ENCODE measurements at regions not wholly inside any gene's neighbourhood (a gene's known extent, or its start where the extent isn't known, plus 50 kb on each side); places are given as distances from the start of the nearest gene placed in this dataset.

- TF ChIP-seq CTCF (IDR thresholded peaks at IDR 0.05): no peak
These were observed 144.8 kb upstream of the CEP162 start for GRCh38 chr6:84372290-84372689.

DNA sequence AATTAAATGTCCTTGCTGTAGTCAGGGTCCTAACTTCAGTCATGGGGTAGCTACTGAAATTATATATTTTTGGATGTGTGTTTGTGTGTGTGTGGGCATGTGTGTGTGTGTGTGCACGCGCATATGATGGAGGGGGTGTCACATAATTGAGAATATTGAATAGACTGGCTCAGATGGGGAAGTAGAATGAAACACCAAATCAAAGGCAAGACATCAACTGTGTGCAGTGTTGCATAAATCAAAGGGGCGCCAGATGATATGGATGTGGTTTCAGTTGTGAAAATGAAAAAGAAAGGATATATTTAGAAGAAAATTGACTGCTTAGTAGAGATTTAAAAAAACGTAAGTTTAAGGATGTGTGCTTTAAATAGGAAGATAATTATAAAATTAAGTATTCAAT, 144.2 kb upstream of the CEP162 start:
- Histone ChIP-seq H3K4me1 (no peaks in the 10 kb centered on the region), H3K27ac (no peak overlapping the region), H3K36me3 (no peaks in the 10 kb centered on the region), H3K4me3 (no peak overlapping the region), H3K9me3 (no peaks in the 10 kb centered on the region), H3K27me3 (ENCODE audit: low read depth) (no peaks in the 10 kb centered on the region)
- TF ChIP-seq CTCF (IDR thresholded peaks at IDR 0.05): no peak
- DNase-seq (no peak), ATAC-seq (no peak)
- intact Hi-C loops (cut with DNase I): no loop called here

More at GRCh38 chr6:84372290-84372689, 144.8 kb upstream of the CEP162 start:
- no peak overlapping the region for H3K27ac ChIP-seq
- intact Hi-C loops (cut with DNase I): no loop called here
- H3K27me3 ChIP-seq (ENCODE audit: low read depth): no peaks in the 10 kb centered on the region
- ATAC-seq: no peak
- H3K9me3 ChIP-seq: no peaks in the 10 kb centered on the region
- no peak for DNase-seq
- no peak overlapping the region for H3K4me3 ChIP-seq
- H3K36me3 ChIP-seq: no peaks in the 10 kb centered on the region
- H3K4me1 ChIP-seq: no peaks in the 10 kb centered on the region

GRCh38 chr6:84362193-84362821, 134.9 kb upstream of the CEP162 start:
- Histone ChIP-seq H3K4me3 (no peak overlapping the region), H3K4me1 (no peaks in the 10 kb centered on the region), H3K27ac (no peak overlapping the region), H3K27me3 (ENCODE audit: low read depth) (no peaks in the 10 kb centered on the region), H3K36me3 (no peaks in the 10 kb centered on the region), H3K9me3 (no peaks in the 10 kb centered on the region)
- intact Hi-C loops (cut with DNase I): no loop called here
- no peak for DNase-seq
- no peak for TF ChIP-seq CTCF (IDR thresholded peaks at IDR 0.05)
- ATAC-seq: no peak

DNA sequence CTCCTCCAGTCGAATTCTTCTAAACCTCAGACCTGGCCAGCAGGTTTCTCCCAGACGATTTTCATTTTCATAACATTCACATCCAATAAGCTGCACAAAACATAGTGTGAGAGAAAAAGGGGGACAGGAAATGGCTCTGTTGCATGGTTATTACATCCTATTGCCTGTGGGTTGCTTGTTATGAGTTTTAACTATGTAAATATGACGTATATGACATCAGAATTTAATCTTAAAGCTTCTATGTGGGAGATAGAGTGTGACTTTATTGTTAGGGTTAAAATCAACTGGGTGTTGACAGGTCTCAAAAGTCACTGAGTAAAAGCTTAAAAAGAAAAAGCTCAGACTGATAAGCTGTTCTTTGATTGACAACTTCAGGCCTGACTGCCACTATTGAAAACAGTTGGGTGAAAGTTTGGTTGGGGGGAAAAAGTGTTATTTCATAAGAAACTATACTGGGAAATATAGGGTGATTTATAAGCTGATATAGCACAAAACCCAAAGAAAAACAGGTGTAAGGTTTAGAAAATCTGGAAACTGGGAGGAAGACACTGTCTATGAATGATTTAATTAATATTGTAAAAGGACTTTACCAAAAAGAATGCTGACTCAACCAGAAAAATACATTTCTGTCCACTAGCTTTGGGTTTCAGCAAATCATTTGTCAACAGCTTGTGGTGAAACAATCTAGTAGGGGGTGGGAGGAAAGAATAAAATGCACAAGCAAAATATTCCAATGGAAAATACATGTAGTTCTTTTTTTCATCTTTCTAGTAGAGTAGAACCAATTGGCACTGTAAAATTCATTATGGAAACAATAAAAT, 134.1 kb upstream of the CEP162 start:
- intact Hi-C loops (cut with DNase I): no loop called here
- no peaks in the 10 kb centered on the region for H3K27me3 ChIP-seq (ENCODE audit: low read depth)
- no peak for ATAC-seq
- TF ChIP-seq CTCF (IDR thresholded peaks at IDR 0.05): no peak
- DNase-seq: no peak
- no peaks in the 10 kb centered on the region for H3K4me1 ChIP-seq
- no peak overlapping the region for H3K4me3 ChIP-seq
- H3K27ac ChIP-seq: no peak overlapping the region
- H3K9me3 ChIP-seq: no peaks in the 10 kb centered on the region
- H3K36me3 ChIP-seq: no peaks in the 10 kb centered on the region

DNA sequence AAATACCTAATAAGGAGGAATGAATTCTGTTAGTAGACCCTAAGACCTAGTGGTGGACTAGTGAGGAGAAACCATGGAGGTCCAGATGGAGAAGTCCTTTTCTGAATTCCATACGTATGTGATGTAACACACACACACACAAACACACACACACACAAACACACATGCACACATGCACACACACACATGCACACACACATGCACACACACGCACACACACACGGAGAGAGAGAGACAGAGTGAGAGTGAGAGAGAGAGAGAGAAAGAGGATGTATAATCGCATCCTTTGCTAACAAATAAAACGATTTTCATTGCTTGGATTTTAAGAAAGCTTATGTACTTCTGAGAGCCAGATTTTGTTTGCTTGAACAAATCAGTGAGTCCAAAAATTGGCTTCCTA, 132.6 kb upstream of the CEP162 start:
- H3K27ac ChIP-seq: no peak overlapping the region
- no peaks in the 10 kb centered on the region for H3K36me3 ChIP-seq
- no peak for TF ChIP-seq CTCF (IDR thresholded peaks at IDR 0.05)
- H3K4me3 ChIP-seq: no peak overlapping the region
- no peaks in the 10 kb centered on the region for H3K9me3 ChIP-seq
- DNase-seq (no peak), ATAC-seq (no peak)
- no peaks in the 10 kb centered on the region for H3K27me3 ChIP-seq (ENCODE audit: low read depth)
- intact Hi-C loops (cut with DNase I): no loop called here
- H3K4me1 ChIP-seq: no peaks in the 10 kb centered on the region
